Left hindlimb (tissue), 1 donor: ENCODE measurements at regions not wholly inside any gene's neighbourhood (a gene's known extent, or its start where the extent isn't known, plus 50 kb on each side); places are given as distances from the start of the nearest gene placed in this dataset.
"Not testable (repeated sequence)": the region's sequence is repeated elsewhere in the genome, so short reads cannot be mapped to it uniquely, and the experiment has no call there.

Source experiments
- DNase-seq: peaks from one replicate; pipeline ENCODE4 v3.0.0-alpha.2; 2018

DNA sequence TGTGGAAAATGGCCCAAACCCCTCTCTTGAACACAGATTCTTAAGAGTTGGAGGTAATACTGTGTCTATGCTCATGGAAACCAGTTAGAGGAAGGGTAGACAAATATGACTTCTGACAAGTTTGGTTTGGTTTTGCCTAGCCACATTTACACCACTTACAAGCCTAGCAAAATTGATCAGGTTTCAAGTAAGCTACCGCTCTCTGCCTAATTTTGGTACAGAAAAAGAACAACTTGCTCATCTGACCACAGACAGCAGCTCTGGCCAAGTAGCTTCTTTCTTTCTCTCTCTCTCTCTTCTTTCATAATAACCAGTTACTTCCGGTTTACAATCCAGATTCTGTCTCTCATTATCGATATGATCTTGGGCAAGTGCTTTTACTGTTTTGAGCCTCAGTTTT, 260.0 kb downstream of the GLUD2 start:
- DNase-seq: no peak

DNA sequence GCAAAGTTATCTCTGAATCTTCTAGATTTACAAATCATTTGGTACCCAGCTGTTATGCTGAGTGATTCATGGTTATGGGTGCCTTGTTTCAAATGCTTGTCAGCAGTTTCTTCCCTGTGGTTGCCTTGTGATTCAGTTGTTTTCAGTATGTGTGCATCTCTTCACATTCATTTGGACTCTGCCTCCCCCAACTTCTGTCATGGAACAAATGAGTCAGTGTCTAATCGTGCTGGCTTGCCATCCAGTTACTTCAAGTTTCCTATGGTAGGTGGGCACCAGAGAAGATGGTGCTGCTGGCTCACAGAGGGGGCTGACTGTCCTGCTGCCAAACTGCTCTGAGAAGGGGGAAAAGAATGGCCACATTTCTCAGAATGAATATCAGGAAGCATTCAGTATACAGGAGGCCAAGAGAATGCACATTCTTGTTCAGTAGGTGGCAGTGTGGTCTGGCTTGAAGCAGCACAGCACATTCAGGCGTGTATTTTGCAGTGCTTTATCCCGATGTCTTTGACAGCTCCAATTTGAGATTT, 260.9 kb downstream of the GLUD2 start:
- DNase-seq: peak; percentile 29

DNA sequence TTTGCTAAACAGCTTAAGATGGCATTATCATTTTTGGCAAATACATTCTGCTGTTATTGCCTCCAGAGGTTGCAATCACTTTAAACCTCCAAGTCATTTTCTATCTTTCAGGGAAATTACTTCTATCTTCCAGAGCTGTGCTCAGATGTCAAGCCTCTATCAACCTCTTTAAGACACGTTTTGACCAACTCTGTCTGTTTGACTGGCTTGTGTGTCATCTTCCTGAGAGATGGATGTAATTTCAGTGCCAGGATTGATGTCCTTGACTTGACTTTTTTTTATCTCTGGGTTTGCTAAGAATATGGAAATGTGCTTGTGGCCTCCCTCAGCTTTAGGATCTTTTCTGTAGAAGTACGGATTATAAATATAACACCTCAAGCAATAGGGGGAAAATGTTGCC, 263.4 kb downstream of the GLUD2 start:
- DNase-seq: no peak

DNA sequence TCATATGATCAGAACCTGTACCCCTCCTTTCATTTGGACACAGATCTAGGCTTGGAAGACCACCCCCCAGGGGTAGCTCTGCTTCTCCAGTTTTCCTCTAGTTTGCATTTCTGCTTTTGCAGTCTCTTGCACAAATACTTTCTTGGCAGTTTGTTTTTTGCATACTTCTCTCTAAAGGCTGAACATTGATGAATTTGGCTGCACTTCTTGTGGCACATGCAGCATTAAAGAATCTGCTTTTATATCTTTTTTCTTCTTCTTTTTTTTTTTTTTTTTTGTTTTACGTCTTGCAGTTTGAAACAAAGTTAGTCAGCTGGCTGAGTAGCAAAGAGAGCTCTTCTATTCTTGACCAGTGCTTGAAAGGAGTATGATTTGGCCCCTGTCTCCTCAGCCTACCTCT, 273.0 kb downstream of the GLUD2 start:
- DNase-seq: no peak

DNA sequence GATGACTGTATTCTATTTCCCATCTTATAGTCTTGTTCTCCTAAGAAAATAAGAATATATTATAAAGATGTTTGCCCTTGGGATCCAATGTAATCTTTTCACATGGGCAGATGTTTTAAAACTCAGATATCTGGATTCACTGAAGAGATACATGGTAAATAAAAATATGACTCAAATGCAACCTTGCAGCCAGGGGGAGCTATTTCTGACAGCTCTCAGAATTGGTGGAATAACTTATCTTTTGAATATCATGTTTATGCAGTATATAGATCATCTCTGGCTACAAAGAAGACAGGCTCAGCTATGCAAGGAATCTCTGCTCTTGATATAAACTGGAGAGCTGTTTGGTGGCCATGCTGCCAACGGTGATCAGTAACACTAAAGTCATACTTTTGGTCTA, 274.7 kb downstream of the GLUD2 start:
- no peak for DNase-seq

DNA sequence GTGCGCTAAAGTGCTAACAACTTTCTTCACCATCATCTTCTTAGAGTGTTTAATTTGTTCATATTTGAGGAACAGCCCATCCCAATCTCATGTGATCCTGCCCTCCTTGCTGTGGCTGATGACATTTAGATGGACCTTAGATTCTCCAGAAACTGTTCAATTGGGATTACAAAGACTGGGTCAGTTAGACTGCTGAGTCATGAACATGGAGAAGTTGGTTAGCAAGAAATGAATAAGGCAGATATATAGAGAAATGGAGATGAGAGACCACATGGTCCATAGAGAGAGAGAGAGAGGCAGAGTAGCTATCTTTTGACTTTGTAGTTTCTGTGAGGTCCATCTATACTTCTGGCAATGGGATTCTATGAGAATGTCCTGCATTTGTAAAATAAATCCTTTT, 275.9 kb downstream of the GLUD2 start:
- no peak for DNase-seq

DNA sequence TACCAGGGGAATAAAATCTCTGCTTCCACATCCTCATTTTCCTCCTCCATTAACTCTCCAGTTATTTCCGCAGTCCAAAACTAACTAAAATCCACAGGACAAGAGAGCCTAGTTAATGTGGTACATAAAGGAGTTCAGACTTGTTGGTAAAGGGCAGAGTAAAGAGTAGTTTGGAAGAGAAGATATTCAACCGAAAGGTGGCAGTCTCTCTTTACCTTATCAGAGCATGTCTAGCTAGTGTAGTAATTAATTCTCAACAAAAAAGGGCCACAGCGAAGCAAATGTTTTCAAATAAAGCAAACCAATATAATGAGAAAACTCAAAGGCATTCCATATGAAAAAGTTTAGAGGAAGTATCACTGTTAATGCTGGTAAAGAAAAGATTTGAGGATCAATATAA, 286.5 kb downstream of the GLUD2 start:
- DNase-seq: no peak

DNA sequence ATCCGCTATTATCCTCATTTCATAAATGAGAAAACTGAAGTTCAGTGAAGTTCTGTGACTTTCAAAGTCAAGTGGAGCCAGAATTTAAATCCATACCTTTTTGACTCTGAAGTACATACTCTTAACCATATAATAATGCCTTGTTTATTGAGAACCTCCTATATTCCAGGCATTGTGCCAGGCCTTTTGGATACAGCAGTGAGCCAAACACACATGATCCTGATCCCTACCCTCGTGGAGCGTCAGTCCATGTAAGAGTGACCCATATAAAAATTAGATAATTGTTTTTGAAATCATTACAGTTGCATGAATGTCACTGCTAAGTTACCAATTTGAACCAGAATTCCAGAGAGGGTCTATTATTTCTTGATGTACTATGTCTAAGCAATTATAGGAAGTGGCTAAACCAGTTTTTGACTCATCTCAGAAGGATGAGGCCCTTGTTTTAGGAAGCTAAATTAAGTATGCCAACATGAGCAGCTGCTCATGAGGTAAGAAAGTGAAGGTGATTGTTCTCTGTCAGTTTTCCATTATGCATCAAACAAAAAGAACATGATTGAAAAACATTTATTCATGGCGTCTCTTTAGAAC, 289.5 kb downstream of the GLUD2 start:
- DNase-seq: no peak

DNA sequence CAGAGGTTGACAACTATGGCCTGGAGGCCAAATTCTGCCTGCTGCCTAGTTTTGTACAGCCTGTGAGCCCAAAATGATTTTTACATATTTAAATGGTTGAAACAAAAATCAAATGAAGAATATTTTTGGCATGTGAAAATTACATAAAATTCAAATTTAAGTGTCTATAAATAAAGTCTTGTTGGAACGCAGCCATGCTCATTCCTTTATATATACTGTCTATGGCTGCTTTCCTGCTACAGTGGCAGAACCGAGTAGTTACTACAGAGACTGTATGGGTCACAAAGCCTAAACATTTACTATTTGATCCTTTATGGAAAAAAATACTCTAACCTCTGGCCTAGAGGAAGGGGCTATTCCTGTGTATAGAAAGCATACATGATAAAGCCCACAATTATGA, 290.4 kb downstream of the GLUD2 start:
- DNase-seq: no peak

DNA sequence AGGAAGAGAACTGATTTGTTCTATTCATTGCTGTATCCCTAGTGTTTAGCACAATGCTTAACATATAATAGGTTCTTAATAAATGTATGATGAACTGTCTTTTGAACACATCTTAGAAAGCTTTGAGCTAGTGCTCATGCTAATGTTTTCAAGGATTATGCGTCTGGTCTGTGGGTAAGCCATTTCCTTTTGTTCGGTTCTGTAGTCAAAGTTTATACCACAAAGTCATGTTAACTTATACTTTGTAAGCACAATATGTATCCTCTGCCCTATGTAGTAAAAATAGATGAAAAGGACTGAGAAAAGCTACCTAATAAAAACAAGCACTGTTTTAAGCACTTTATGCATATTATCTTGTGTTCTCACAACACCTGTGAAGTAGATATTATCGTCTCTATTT, 301.9 kb downstream of the GLUD2 start:
- DNase-seq: no peak

DNA sequence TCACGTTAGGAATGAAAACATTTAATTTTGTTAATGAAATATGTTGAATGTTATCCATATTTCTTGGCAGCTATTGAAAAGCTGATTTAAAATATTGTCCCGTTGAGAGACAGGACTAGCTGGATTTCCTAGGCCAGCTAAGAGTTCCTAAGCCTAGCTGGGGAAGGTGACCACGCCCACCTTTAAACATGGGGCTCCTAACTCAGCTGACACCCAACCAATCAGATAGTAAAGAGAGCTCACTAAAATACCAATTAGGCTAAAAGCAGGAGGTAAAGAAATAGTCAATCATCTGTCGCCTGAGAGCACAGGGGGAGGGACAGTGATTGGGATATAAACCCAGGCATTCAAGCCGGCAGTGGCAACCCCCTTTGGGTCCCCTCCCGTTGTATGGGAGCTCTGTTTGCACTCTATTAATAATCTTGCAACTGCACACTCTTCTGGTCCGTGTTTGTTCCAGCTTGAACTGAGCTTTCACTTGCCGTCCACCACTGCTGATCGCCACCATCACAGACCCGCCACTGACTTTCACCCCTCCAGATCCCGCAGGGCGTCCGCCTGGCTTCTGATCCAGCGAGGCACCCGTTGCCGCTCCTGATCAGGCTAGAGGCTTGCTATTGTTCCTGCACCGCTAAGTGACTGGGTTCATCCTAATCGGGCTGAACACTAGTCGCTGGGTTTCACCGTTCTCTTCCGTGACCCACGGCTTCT, 308.9 kb downstream of the GLUD2 start:
- no peak for DNase-seq

DNA sequence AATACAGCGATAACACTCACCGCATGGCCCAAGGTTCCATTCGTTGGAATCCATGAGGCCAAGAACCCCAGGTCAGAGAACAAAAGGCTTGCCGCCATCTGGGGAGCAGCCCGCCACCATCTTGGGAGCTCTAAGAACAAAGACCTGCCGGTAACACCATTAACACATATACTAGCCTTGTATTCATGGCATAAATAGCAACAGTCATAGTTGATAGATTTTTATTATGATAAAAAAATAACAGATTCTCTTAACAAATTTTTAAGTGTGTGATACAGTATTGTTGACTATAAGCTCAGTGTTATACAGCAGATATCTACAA, 309.4 kb downstream of the GLUD2 start:
- DNase-seq: no peak

DNA sequence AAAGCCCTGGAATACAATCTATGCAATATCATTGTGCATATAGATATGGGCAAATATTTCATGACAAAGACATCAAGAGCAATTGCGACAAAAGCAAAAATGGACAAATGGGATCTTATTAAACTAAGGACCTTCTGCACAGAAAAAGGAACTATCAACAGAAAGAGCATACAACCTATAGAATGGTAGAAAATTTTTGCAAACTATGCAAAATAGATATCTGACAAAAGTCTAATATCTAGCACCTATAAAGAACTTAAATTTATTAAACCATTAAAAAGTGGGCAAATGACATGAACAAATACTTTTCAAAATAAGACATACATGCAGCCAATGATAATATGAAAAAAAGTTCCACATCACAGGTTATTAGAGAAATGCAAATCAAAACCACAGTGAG, 312.9 kb downstream of the GLUD2 start:
- DNase-seq: no peak

DNA sequence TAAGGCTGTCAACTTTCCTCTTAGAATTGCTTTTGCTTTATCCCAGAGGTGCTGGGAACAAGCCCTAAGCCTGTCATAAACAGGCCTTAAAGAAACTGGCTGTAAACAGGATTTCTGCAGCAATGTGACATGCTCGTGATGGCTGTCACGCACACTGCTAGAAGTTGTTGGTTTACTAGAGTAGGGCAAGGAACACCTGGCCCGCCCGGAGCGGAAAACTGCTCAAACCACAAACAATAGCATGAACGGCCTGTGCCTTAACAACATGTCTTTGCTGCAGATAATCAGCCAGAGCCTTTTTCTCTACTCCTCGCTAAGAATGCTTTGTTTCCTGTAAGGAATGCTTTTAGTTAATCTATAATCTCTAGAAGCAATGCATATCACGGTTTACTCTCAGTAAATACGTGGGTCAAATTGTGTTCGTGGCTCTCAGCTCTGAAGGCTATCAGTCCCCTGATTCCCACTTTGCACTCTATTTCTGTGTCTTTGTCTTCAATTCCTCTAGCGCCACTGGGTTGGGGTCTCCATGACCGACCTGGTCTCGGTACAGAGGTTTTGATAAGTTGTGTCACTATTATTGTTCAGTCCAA, 318.3 kb downstream of the GLUD2 start:
- no peak for DNase-seq

DNA sequence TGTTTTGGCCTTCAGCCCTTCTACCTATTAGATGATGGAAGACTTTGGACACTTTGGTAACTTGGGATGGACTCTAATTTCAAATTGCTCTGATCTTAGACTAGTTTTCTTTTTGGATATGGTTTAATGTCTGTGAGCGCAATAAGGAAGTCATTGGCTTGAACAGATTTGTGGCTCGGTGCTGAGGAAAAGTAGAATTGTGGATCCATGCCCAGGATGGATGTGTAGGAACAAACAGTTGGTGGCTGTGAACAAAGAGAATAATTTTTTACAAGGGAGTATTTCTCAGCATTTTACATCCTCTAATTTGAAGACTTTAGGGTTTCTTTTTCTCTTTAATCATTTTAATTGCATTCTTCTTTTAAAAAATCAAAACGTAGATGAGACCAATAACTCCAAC, 327.1 kb downstream of the GLUD2 start:
- DNase-seq: no peak

DNA sequence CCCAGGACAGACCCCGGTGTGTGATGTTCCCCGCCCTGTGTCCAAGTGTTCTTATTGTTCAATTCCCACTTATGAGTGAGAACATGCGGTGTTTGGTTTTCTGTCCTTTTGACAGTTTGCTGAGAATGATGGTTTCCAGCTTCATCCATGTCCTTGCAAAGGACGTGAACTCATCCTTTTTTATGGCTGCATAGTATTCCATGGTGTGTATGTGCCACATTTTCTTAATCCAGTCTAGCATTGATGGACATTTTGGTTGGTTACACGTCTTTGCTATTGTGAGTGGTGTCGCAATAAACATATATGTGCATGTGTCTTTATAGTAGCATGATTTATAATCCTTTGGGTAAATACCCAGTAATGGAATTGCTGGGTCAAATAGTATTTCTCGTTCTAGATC, 334.5 kb downstream of the GLUD2 start:
- not testable (repeated sequence) for DNase-seq

DNA sequence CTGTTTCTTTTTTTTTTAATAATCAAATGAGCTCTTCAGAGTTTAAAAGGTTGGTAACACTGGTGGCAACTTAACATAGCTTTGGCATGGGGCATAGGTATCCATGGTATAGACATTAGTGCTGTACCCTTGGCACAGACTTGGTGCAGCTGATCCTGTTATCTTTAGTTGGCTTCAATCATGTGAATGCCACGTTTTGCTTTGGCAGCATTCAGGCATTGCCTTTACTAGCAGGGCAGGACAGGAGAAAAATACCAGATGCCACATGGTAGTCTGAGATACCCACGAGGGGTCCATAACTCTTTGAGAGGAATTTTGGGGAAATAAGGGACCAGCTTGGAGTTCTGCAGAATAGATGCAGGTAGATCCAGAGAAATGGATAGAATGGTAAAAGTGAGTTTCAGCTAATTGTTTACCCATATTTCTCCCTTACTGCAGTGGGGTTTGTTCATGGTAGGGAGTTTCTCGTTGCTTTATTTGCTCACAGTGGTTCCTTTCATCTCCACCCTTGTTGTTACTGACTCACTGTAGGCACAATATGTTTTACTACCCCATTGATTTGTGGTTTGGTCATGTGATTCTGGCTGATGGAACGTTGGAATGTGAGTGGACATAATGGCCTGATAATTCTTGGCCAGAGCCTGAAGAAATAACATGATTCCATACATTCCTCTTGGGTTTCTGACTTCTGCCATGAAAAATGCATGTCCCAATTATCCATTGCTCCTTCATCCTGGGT, 342.7 kb downstream of the GLUD2 start:
- no peak for DNase-seq

DNA sequence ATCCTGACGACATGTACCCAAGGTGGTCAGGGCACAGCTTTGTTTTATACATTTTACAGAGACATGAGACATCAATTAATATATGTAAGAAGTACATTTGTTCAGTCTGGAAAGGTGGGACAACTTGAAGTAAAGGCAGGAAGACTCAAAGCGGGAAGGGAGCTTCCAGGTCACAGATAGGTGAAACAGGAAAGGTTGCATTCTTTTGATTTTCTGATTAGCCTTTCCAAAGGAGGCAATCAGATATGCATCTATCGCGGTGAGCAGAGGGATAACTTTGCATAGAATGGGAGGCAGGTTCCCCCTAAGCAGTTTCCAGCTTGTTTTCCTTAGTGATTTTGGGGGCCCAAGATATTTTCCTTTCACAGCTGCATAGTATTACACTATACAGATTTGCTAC, 358.4 kb downstream of the GLUD2 start:
- DNase-seq: no peak

DNA sequence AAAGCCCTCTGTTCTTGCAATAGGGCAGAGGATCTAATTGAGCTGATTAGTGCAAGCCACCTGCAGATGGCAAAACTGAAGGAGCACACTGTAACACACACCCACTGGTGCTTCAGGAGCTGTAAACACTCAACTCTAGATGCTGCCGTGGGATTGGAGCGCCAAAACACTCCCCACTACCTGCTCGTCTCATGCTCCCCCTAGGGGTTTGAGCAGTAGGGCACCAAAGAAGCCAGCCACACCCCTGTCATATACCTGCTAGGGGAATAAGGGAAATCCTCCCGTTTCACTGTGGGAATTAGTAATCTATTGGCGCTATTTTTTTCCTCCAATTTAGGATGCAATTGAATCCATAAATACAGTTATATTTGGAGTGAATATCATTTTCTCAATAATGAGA, 360.2 kb downstream of the GLUD2 start:
- DNase-seq: no peak

DNA sequence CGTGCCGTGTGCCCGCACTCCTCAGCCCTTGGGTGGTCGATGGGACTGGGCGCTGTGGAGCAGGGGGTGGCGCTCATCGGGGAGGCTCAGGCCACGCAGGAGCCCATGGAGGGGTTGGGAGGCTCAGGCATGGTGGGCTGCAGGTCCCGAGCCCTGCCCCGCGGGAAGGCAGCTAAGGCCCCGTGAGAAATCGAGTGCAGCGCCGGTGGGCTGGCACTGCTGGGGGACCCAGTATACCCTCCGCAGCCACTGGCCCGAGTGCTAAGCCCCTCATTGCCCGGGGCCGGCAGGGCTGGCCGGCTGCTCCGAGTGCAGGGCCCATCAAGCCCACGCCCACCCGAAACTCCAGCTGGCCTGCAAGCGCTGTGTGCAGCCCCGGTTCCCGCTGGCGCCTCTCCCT, 384.1 kb downstream of the GLUD2 start:
- not testable (repeated sequence) for DNase-seq

DNA sequence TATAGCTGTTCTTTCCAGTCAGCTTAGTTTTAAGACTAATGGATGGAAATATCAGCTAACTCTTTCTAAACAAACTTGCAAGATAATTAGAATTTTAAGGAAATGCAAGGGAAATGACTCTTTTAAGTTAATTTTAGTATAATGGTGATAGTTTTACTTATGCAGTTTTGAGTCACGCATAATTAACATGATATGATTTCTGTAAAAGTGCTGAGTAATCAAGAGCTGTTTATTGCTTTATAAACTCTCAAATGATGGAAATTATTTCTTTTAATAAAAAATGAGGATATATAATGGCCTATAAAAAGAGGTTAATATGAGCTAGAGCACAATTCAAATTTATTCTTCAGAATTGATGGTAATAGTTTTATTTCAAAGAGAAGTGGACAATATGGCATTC, 385.9 kb downstream of the GLUD2 start:
- no peak for DNase-seq

DNA sequence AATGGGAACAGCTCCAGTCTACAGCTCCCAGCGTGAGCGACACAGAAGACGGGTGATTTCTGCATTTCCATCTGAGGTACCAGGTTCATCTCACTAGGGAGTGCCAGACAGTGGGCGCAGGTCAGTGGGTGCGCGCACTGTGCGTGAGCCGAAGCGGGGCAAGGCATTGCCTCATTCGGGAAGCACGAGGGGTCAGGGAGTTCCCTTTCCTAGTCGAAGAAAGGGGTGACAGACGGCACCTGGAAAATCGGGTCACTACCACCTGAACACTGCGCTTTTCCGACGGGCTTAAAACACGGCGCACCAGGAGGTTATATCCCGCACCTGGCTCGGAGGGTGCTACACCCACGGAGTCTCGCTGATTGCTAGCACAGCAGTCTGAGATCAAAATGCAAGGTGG, 390.3 kb downstream of the GLUD2 start:
- DNase-seq: not testable (repeated sequence)

DNA sequence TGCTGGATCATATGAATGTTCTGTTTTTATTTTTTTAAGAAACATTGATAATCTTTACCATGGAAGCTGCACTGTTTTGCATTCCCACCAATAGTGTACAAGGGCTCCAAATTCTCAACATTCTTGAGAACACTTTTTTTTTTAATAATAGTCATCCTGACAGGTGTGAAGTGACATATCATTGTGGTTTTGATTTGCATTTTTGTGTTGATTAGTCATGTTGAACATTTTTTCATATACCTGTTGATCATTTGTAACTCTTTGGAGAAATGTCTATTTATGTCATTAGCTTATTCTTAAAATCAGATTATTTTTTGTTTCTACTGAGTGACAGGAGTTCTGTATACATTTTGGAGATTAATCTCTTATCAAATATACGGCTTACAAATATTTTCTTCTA, 408.5 kb downstream of the GLUD2 start:
- no peak for DNase-seq

DNA sequence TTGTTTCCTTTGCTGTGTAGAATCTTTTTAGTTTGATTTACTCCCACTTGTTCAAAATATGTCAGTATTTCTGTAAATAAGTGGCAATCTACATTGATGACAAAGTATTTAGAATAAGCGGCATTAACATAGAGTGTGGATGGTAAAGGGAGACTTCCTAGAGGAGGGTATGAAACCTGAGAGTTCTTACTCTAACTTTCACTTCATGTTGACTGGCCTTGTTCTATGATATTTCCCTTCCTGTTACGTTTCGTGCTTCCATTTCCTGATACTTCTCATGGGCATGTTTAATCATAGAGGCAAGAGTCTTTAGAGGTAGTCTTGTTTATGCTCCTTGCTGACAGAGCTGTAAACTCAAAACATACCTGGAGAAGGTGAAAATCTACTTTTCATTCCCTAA, 408.9 kb downstream of the GLUD2 start:
- no peak for DNase-seq
